Tibial nerve (tissue), 4 donors: ENCODE measurements at regions not wholly inside any gene's neighbourhood (a gene's known extent, or its start where the extent isn't known, plus 50 kb on each side); places are given as distances from the start of the nearest gene placed in this dataset.

Source experiments
- EP300 ChIP-seq, 2 donors: sonication (generic); formaldehyde crosslinking; IDR thresholded peaks; one replicate each; pipeline ENCODE4 v1.6.1; 2017; ENCODE audit warnings: antibody characterized with exemption in 2 of 2, mild to moderate bottlenecking in 1 of 2
- POLR2A ChIP-seq, 2 donors: fragments of 450-650 bp; IDR thresholded peaks; one replicate each; pipeline ENCODE4 v1.6.1; 2017; ENCODE audit warnings: antibody characterized with exemption in 2 of 2, mild to moderate bottlenecking in 2 of 2, moderate library complexity in 2 of 2
- TF ChIP-seq, protein P1 (sequence below), 5 experiments: fragments of 200-600 bp in 3 of 5; fragments of 450-650 bp in 2 of 5; sonication (generic) in 3 of 5; IDR thresholded peaks; one replicate each; pipeline ENCODE4 v1.5.1; 2016 to 2019; ENCODE audit warnings: antibody characterized with exemption in 5 of 5, mild to moderate bottlenecking in 3 of 5, moderate library complexity in 2 of 5

DNA sequence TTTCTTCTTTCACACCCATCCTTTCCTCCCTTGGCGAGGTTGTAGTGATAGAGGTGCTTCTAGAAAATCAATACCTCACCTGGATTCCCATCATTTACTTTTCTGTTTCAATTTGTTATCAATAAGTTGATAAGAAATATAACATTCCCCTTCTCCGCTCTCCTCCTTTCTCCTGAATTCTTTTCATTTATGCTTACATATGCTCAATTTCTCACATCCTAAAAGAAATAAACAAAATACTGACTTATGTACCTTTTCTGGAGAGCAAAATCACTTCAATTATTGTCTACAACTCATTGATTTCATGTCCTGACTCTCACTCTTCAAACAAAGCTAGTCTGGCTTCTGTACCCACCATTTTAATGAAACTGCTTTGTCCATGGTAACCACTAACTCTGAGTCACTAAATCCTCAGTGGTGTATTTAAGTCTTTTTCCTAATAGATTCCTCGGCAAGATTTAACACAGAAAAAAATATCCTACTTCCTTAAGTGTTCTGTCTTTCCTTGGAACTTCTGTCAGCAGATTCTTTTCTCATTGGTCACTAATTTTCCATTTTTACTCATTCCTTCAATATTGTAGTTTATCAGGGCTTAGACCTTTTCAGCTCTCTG lies 289.6 kb downstream of the RFPL4B start:
- TF ChIP-seq, protein P1, sequence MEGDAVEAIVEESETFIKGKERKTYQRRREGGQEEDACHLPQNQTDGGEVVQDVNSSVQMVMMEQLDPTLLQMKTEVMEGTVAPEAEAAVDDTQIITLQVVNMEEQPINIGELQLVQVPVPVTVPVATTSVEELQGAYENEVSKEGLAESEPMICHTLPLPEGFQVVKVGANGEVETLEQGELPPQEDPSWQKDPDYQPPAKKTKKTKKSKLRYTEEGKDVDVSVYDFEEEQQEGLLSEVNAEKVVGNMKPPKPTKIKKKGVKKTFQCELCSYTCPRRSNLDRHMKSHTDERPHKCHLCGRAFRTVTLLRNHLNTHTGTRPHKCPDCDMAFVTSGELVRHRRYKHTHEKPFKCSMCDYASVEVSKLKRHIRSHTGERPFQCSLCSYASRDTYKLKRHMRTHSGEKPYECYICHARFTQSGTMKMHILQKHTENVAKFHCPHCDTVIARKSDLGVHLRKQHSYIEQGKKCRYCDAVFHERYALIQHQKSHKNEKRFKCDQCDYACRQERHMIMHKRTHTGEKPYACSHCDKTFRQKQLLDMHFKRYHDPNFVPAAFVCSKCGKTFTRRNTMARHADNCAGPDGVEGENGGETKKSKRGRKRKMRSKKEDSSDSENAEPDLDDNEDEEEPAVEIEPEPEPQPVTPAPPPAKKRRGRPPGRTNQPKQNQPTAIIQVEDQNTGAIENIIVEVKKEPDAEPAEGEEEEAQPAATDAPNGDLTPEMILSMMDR (IDR thresholded peaks at IDR 0.05): no peak
- TF ChIP-seq EP300 (IDR thresholded peaks at IDR 0.05): no peak
- TF ChIP-seq POLR2A (IDR thresholded peaks at IDR 0.05): no peak
